ENCODE measurements at regions not wholly inside any gene's neighbourhood (a gene's known extent, or its start where the extent isn't known, plus 50 kb on each side); places are given as distances from the start of the nearest gene placed in this dataset.

DNA sequence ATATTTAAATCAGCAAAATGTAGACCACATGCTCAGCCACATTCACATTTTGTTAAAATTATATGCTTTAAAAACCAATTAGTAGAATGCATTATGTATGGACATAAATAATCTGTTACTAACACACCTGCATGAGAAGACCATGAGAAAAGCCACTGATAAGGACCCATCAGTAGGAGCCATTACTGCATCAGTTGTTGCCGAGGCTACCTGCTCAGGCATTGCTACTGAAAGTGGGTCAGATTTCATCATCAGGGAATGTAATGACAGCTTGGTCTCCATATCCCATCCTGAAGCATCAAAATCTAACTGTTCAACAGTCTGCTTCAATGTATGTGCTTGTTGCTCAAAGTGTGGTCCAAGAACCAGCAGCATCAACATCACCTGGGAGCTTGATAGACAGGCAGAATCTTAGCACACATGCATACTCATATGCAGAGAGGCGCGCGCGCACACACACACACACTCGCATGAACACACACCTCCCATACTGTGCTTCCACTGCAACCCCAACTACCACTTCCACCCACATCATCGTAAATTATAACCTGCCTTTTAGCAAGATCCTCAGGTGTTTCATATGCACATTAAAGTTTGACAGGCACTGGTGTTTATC, 72.4 kb upstream of the FOXB1 start:
- WGBS = 92% methylated on average over 7 of the region's 7 CpGs
- no peaks in the 10 kb centered on the region for H3K9me3 ChIP-seq (ENCODE audit: control insufficient read depth, low read length)
- no peak for DNase-seq
- no peak overlapping the region for H3K4me3 ChIP-seq (ENCODE audit: low read length)
- no peaks in the 10 kb centered on the region for H3K4me1 ChIP-seq (ENCODE audit: control insufficient read depth, insufficient read depth, low read length)
- no peak overlapping the region for H3K27ac ChIP-seq (ENCODE audit: low read length)
- no peaks in the 10 kb centered on the region for H3K27me3 ChIP-seq (ENCODE audit: control insufficient read depth, insufficient read depth)
- intact Hi-C loops (cut with DNase I) = no loop called here
- ATAC-seq = no peak

DNA sequence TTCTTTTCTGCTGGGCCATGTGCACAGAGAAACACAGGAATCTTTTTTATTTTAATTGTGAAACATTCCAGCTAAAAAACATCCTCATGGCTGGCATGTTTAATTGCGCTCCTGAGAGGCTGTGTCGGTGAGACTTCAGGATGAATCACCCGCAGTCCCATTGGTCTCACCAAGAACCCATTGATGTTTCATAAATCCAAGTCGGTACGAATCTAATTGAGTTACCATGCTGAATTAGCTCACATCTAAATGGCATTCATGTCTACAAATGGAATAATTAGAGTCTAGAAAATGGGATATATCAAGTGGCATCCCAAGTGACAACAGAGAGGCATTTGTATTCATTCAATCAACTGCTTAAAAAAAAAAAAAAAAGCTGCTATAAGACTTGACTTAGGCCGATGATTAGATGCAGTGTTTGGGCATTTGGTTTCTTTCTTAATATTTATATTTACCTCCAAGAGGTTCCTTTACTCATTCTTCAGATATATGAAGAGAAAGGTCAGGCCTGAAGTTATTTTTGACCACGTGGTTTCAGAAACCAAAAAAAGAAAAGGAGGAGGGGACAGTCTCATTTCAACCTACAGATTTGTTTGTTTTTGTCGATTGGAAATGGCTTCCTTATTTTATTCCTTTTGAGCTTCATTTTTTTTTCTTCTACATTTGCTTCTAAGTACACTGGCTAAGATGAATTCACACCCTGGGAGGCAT, 79.1 kb upstream of the FOXB1 start:
- Histone ChIP-seq H3K9me3 (ENCODE audit: control insufficient read depth, low read length) (no peaks in the 10 kb centered on the region), H3K4me3 (ENCODE audit: low read length) (no peak overlapping the region), H3K4me1 (ENCODE audit: control insufficient read depth, insufficient read depth, low read length) (no peaks in the 10 kb centered on the region), H3K27ac (ENCODE audit: low read length) (no peak overlapping the region), H3K27me3 (ENCODE audit: control insufficient read depth, insufficient read depth) (no peaks in the 10 kb centered on the region)
- DNase-seq (no peak), ATAC-seq (no peak)
- 76% methylated on average over 8 of the region's 8 CpGs for WGBS
- intact Hi-C loops (cut with DNase I) = no loop called here

DNA sequence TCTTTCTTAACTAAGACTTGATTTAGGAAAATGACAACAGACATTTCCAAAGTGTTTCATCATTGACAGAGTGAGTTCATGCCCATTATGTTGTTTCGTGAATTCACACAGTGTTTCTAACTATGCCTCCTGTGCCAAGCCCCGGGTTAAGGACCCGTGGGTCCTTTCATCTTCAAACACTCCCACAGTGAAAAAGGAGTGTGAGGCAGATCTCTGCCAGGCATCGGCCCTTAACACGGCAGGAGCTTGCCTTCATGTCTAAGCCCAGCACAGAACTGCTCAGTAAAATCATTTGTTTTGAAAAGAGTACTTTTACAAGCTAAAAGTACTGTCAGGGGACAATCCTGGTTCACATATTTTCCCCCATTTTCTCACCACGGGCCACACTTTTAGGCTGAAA, 80.0 kb upstream of the FOXB1 start:
- WGBS = 48% methylated on average over 6 of the region's 6 CpGs
- H3K27ac ChIP-seq (ENCODE audit: low read length) = no peak overlapping the region
- H3K9me3 ChIP-seq (ENCODE audit: control insufficient read depth, low read length) = no peaks in the 10 kb centered on the region
- H3K27me3 ChIP-seq (ENCODE audit: control insufficient read depth, insufficient read depth) = no peaks in the 10 kb centered on the region
- no peak for DNase-seq
- ATAC-seq = no peak
- intact Hi-C loops (cut with DNase I) = no loop called here
- H3K4me3 ChIP-seq (ENCODE audit: low read length) = no peak overlapping the region
- no peaks in the 10 kb centered on the region for H3K4me1 ChIP-seq (ENCODE audit: control insufficient read depth, insufficient read depth, low read length)

DNA sequence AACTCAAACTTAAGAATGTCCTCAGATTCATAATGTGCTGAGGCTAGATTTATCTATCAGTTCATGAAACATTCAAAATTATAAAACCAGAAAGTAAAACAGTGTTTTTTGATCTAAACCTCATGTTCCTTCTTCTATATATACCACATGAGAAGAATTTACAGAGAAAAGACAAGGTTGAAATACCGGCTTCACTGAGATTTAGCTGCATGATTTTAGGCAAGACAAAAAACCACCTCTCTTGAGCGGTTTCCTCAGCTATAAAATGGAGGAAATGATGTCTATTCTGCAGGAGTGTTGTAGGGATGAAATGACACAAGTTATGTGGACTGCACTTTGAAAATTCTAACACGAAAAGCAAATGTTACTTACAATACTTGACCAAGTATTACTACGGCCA, 80.6 kb upstream of the FOXB1 start:
- 82% methylated on average over 4 of the region's 4 CpGs for WGBS

DNA sequence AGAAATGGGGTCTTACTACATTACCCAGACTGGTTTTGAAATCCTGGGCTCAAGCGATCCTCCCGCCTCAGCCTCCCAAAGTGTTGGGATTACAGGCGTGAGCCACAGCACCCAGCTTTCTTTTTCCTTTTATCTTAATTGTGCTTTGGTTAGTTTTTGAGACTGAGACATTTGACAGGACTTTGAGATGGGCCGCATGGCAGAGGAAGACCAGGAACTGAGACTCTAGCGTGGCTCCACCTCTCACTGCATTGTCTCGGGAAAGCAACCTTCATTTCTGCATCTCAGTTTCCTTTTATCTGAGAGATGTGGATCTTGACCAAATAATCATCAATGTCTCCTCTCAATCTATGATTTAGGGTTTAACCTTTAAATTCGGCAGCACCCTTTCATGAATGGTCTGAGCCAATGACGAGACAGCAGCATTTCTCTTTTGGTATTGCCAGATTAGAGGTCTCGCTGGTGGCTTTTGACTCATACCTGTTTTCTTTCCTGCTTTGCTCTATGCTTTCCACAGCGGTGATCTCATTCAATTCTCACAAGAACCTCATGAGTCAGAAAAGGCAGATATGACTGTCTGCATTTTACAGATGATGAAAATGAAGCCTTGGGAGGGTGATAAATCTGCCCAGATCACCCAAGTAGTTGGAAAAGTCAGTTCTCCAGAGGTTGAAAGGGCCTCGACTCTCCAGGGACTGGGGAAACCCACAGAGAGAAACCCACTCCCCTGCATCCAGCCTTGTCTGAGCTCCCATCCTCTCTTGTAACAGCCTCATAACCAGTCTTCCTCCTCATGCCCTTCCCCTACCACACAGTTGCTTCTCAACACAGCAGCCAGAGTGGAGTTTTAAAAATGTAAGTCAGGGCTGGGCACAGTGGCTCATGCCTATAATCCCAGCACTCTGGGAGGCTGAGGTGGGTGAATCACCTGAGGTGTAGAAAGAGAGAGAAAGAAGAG, 84.8 kb upstream of the FOXB1 start:
- Histone ChIP-seq H3K4me3 (ENCODE audit: low read length) (no peak overlapping the region), H3K4me1 (ENCODE audit: control insufficient read depth, insufficient read depth, low read length) (no peaks in the 10 kb centered on the region), H3K9me3 (ENCODE audit: control insufficient read depth, low read length) (no peaks in the 10 kb centered on the region), H3K27ac (ENCODE audit: low read length) (no peak overlapping the region), H3K27me3 (ENCODE audit: control insufficient read depth, insufficient read depth) (no peaks in the 10 kb centered on the region)
- ATAC-seq (no peak), DNase-seq (no peak)
- intact Hi-C loops (cut with DNase I) = no loop called here
- WGBS = 62% methylated on average over 11 of the region's 11 CpGs

More for the DNA sequence above, 80.6 kb upstream of the FOXB1 start:
- no peak for ATAC-seq
- intact Hi-C loops (cut with DNase I) = no loop called here
- Histone ChIP-seq H3K27ac (ENCODE audit: low read length) (no peak overlapping the region), H3K4me1 (ENCODE audit: control insufficient read depth, insufficient read depth, low read length) (no peaks in the 10 kb centered on the region), H3K27me3 (ENCODE audit: control insufficient read depth, insufficient read depth) (no peaks in the 10 kb centered on the region), H3K9me3 (ENCODE audit: control insufficient read depth, low read length) (no peaks in the 10 kb centered on the region), H3K4me3 (ENCODE audit: low read length) (no peak overlapping the region)
- DNase-seq = no peak

DNA sequence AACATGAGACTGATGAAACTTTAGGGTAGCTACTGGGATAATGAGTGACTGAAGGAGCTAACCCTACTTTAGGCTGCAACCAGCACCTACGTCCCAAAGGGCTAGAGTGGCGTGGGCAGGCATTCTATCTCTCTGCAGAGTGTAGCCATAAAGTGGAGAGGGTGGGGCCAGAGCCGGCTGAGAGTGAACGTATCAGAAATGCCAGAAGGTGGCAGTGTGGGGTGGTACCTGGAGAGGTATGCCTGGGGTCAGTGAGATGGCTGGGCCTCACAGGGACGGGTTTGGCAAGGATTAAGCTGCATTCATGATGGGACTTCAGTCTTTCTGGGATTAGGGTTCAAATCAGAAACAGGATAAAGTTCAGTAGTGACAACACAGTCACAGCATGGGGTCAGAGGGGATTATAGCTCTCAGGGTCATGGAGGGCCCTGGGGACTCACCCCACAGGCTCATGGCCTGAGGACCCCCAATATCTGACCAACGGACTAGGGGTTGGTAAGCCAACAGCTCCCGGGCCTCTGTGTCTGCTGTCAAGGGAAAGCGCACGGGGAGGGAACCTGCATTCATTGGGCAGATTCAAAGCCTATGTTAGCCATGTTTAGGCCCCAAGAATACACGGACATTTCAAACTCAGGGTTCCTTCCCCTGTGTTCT, 86.5 kb upstream of the FOXB1 start:
- WGBS = 36% methylated on average over 10 of the region's 10 CpGs
- ATAC-seq = peak; percentile 68 to 73
- Histone ChIP-seq H3K4me3 (ENCODE audit: low read length) (no peak overlapping the region), H3K27me3 (ENCODE audit: control insufficient read depth, insufficient read depth) (no peaks in the 10 kb centered on the region), H3K27ac (ENCODE audit: low read length) (no peak overlapping the region), H3K9me3 (ENCODE audit: control insufficient read depth, low read length) (no peaks in the 10 kb centered on the region), H3K4me1 (ENCODE audit: control insufficient read depth, insufficient read depth, low read length) (no peaks in the 10 kb centered on the region)
- intact Hi-C loops (cut with DNase I) = no loop called here
- peak in 2 of 3 donors; percentile 22 to 61 for DNase-seq

DNA sequence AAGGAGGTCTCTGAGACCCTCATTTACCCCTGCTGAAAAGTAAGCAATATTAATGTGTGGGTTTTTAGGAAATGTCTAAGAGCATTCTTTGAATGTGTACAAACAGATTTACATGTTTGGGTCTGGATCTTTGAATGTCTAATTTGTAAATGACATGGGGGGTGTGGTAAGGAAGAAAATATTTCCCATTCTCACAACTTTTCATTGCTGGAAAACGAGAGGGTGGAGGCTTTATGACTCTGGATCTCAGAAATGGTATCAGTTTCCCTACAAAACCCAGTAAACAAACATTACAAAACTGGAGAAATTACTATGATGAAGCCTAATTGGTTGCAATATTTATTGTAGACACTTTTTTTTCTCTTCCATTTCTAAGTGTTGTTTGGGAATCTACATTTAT, 98.1 kb upstream of the FOXB1 start:
- no peaks in the 10 kb centered on the region for H3K27me3 ChIP-seq (ENCODE audit: control insufficient read depth, insufficient read depth)
- no peak overlapping the region for H3K4me3 ChIP-seq (ENCODE audit: low read length)
- DNase-seq = no peak
- 49% methylated on average over 1 of the region's 1 CpG for WGBS
- intact Hi-C loops (cut with DNase I) = no loop called here
- no peaks in the 10 kb centered on the region for H3K9me3 ChIP-seq (ENCODE audit: control insufficient read depth, low read length)
- H3K27ac ChIP-seq (ENCODE audit: low read length) = no peak overlapping the region
- H3K4me1 ChIP-seq (ENCODE audit: control insufficient read depth, insufficient read depth, low read length) = no peaks in the 10 kb centered on the region
- ATAC-seq = no peak

DNA sequence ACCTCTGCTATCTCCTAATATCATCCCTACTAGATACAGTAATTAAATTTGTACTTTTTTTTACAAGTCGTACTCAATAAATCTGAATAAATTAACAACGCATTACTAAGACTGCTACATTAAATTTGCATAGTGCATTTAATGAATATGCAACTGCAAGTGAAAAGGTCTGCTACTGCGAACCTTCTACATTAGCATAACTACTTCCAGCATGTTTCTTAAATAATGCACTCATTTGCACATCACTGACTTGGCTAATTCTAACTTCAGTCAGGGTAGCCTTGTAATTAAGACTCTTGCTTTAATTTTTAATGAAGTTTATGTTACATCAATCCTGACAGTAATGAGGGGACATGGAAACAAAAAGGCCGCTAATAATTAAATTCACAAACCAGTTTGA, 98.9 kb upstream of the FOXB1 start:
- intact Hi-C loops (cut with DNase I) = no loop called here
- ATAC-seq (no peak), DNase-seq (no peak)
- H3K4me1 ChIP-seq (ENCODE audit: control insufficient read depth, insufficient read depth, low read length) = no peaks in the 10 kb centered on the region
- 30% methylated on average over 4 of the region's 4 CpGs for WGBS
- no peaks in the 10 kb centered on the region for H3K9me3 ChIP-seq (ENCODE audit: control insufficient read depth, low read length)
- H3K27ac ChIP-seq (ENCODE audit: low read length) = no peak overlapping the region
- H3K4me3 ChIP-seq (ENCODE audit: low read length) = no peak overlapping the region
- no peaks in the 10 kb centered on the region for H3K27me3 ChIP-seq (ENCODE audit: control insufficient read depth, insufficient read depth)

DNA sequence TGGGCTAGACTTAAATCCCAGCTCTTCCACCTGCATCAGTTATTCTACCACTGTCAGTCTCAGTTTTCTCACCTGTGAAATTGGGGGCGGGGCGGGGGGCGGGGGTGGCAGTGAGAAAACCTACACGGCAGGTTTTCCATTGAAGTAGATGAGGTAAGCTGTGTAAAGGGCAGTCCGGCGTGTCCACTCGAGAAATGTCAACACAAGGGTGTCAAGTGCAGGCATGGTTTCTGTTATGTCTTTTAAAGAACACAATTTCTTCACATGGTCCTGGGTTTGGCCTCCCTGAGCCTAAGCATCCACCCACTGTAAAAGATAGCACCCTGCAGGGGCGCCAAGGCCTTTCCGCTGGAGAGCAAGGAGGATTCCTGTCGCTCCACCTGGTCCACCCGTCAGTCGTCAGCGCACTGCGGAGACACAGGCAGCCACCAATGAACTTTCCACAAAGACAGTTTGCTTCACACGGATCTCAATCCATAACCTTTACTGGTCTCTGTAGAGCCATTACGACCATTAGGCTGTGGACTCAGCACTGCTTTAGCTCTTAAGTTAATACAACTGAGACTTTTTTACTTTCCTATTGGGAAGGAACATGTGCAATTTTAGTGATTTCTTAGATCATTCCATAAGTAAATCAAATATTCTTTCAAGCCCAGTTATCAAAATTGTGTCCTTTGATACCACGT, 99.5 kb upstream of the FOXB1 start:
- Histone ChIP-seq H3K9me3 (ENCODE audit: control insufficient read depth, low read length) (no peaks in the 10 kb centered on the region), H3K27me3 (ENCODE audit: control insufficient read depth, insufficient read depth) (no peaks in the 10 kb centered on the region), H3K4me3 (ENCODE audit: low read length) (no peak overlapping the region), H3K27ac (ENCODE audit: low read length) (no peak overlapping the region), H3K4me1 (ENCODE audit: control insufficient read depth, insufficient read depth, low read length) (no peaks in the 10 kb centered on the region)
- intact Hi-C loops (cut with DNase I) = no loop called here
- ATAC-seq = no peak
- DNase-seq = no peak
- WGBS = 16% methylated on average over 17 of the region's 17 CpGs

DNA sequence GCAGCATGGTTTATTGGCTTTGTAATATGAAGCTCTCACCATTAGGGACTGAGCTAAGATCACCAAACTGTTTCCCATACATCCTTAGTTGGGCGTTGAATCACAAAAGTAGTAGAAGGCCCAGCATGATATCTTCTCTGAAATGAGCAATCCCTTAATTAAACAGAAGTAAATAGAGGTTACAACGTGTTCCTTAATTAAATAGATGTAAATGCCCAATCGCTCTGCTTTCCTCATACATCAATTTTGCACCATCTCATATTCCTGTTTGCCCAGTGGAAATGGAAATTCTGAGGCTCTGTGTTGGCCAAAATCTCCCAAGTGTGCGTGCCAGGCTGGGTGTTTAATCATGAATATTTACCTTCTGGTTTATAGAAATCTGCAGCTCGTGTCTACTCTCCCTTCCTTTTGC, 107.4 kb upstream of the FOXB1 start:
- ATAC-seq (no peak), DNase-seq (no peak)
- no peaks in the 10 kb centered on the region for H3K9me3 ChIP-seq (ENCODE audit: control insufficient read depth, low read length)
- peaks cover 2% of the 10 kb centered on the region for H3K27me3 ChIP-seq (ENCODE audit: control insufficient read depth, insufficient read depth)
- no peaks in the 10 kb centered on the region for H3K4me1 ChIP-seq (ENCODE audit: control insufficient read depth, insufficient read depth, low read length)
- no peak overlapping the region for H3K4me3 ChIP-seq (ENCODE audit: low read length)
- 61% methylated on average over 5 of the region's 5 CpGs for WGBS
- H3K27ac ChIP-seq (ENCODE audit: low read length) = no peak overlapping the region
- intact Hi-C loops (cut with DNase I) = no loop called here
